Mesenchymal stem cell (in vitro differentiated cells and primary cell): ENCODE measurements at regions not wholly inside any gene's neighbourhood (a gene's known extent, or its start where the extent isn't known, plus 50 kb on each side); places are given as distances from the start of the nearest gene placed in this dataset.
A peak's percentile ranks its signal among the peaks of the same experiment; 100 is the strongest.

Experiments
- DNase-seq: peaks from one replicate; pipeline ENCODE4 v3.0.0-alpha.2; 2013
- H2AFZ ChIP-seq: one replicate; pipeline ENCODE4 v1.6.1; 2013; ENCODE audit warnings: low read depth, mild to moderate bottlenecking, control low read depth, inconsistent platforms, low read length, moderate library complexity
- H2AK5ac ChIP-seq: 2 replicates; pipeline ENCODE4 v1.6.1; 2013; ENCODE audit warnings: low read length, moderate library complexity, mild to moderate bottlenecking, inconsistent platforms; ENCODE audit not compliant: severe bottlenecking
- H2BK120ac ChIP-seq: one replicate; pipeline ENCODE4 v1.6.1; 2013; ENCODE audit warnings: low read depth, mild to moderate bottlenecking, inconsistent platforms, low read length, moderate library complexity
- H2BK12ac ChIP-seq, 2 experiments: one replicate each; pipeline ENCODE4 v1.6.1; 2013; ENCODE audit warnings: inconsistent platforms in 2 of 2, low read length in 2 of 2, mild to moderate bottlenecking in 2 of 2, moderate library complexity in 2 of 2, control low read depth in 1 of 2
- H2BK15ac ChIP-seq: one replicate; pipeline ENCODE4 v1.6.1; 2013; ENCODE audit warnings: mild to moderate bottlenecking, low read depth, inconsistent platforms; ENCODE audit not compliant: poor library complexity, severe bottlenecking
- H2BK5ac ChIP-seq: 2 replicates; pipeline ENCODE4 v1.6.1; 2013; ENCODE audit warnings: low read depth, mild to moderate bottlenecking, low read length, control low read depth, inconsistent platforms; ENCODE audit not compliant: poor library complexity, severe bottlenecking
- H3K14ac ChIP-seq, 2 experiments: one replicate each; pipeline ENCODE4 v1.6.1; 2013; ENCODE audit warnings: inconsistent platforms in 2 of 2, low read length in 2 of 2, control low read depth in 1 of 2, mild to moderate bottlenecking in 1 of 2, moderate library complexity in 1 of 2
- H3K18ac ChIP-seq, 2 experiments: one replicate each; pipeline ENCODE4 v1.6.1; 2013; ENCODE audit warnings: inconsistent platforms in 2 of 2, low read length in 2 of 2, control low read depth in 1 of 2, low read depth in 1 of 2, mild to moderate bottlenecking in 1 of 2
- H3K23ac ChIP-seq, 2 experiments: one replicate each; pipeline ENCODE4 v1.6.1; 2013; ENCODE audit warnings: inconsistent platforms in 2 of 2, low read length in 2 of 2, mild to moderate bottlenecking in 2 of 2, moderate library complexity in 2 of 2, control low read depth in 1 of 2
- H3K27ac ChIP-seq: 2 replicates; pipeline ENCODE4 v1.5.1; 2013; ENCODE audit warnings: mild to moderate bottlenecking, moderate library complexity, low read length, control low read depth, inconsistent platforms; ENCODE audit not compliant: poor library complexity, severe bottlenecking
- H3K27me3 ChIP-seq, 2 experiments: 2 replicates each; pipeline versions ENCODE4 v1.6.1 to v1.7.0; 2013; ENCODE audit warnings: low read length in 2 of 2, mild to moderate bottlenecking in 2 of 2, moderate library complexity in 2 of 2, control low read depth in 1 of 2, inconsistent platforms in 1 of 2; ENCODE audit not compliant: control insufficient read depth in 1 of 2, insufficient read depth in 1 of 2
- H3K36me3 ChIP-seq, 2 experiments: 2 replicates each; pipeline versions ENCODE4 v1.6.1 to v1.7.0; 2013; ENCODE audit warnings: low read length in 2 of 2, control low read depth in 1 of 2, inconsistent platforms in 1 of 2, low read depth in 1 of 2, mild to moderate bottlenecking in 1 of 2; ENCODE audit not compliant: insufficient read depth in 2 of 2, control insufficient read depth in 1 of 2
- H3K4ac ChIP-seq, 2 experiments: one replicate each; pipeline ENCODE4 v1.6.1; 2013; ENCODE audit warnings: inconsistent platforms in 2 of 2, low read length in 2 of 2, mild to moderate bottlenecking in 2 of 2, moderate library complexity in 2 of 2, control low read depth in 1 of 2, low read depth in 1 of 2
- H3K4me1 ChIP-seq: 2 replicates; pipeline ENCODE4 v1.6.1; 2013; ENCODE audit warnings: low read depth, low read length, control low read depth; ENCODE audit not compliant: control insufficient read depth, insufficient read depth
- H3K4me2 ChIP-seq: 2 replicates; pipeline ENCODE4 v1.6.1; 2013; ENCODE audit warnings: low read length, mild to moderate bottlenecking, inconsistent platforms; ENCODE audit not compliant: poor library complexity, severe bottlenecking
- H3K4me3 ChIP-seq, 2 experiments: 2 replicates each; pipeline versions ENCODE4 v1.5.1 to v1.7.0; 2013; ENCODE audit warnings: low read length in 2 of 2, mild to moderate bottlenecking in 2 of 2, control low read depth in 1 of 2, low read depth in 1 of 2; ENCODE audit not compliant: insufficient read depth in 1 of 2
- H3K79me1 ChIP-seq: replicated peaks from 2 replicates; pipeline ENCODE4 v1.6.1; 2013; ENCODE audit warnings: mild to moderate bottlenecking, control low read depth, low read length, inconsistent platforms; ENCODE audit not compliant: poor library complexity, severe bottlenecking
- H3K9ac ChIP-seq: 2 replicates; pipeline ENCODE4 v1.7.0; 2013; ENCODE audit warnings: mild to moderate bottlenecking, low read length, moderate library complexity
- H3K9me3 ChIP-seq: 2 replicates; pipeline ENCODE4 v1.7.0; 2013; ENCODE audit warnings: mild to moderate bottlenecking, low read length; ENCODE audit not compliant: control insufficient read depth
- H4K8ac ChIP-seq: one replicate; pipeline ENCODE4 v1.6.1; 2013; ENCODE audit warnings: inconsistent platforms, mild to moderate bottlenecking, low read length, moderate library complexity
- H4K91ac ChIP-seq: one replicate; pipeline ENCODE4 v1.6.1; 2013; ENCODE audit warnings: mild to moderate bottlenecking, low read length, inconsistent platforms
- WGBS: methylation state at CpG from one replicate; pipeline ENCODE4 v1.1.7; 2013; ENCODE audit warnings: mixed read lengths; 5-methylcytosine and 5-hydroxymethylcytosine counted together

DNA sequence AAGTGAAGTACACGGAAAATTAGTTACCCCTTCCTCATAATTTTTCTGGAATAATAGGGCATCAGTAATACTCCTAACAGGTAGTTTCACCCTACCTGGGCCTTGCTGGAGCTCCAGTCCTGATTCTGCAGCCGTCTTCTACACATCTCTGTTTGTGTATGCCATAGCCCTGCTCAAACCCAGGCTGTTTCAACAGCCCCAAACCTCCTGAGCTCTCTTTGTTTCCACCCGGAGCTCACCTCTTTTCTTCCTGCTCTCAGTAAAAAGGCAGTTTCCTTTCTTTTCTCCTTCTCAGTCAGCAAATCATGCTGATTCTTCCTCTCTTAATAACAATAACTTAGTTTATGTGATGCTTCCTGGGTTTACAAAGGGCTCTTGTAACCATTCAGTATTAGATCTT, 355.1 kb upstream of the RUNX1 start:
- Histone ChIP-seq H2BK12ac (no peak overlapping the region), H3K4me3 (no peak overlapping the region), H3K4me2 (no peak overlapping the region), H3K18ac (no peak overlapping the region), H3K23ac (no peak overlapping the region), H3K9me3 (no peaks in the 10 kb centered on the region), H3K36me3 (no peaks in the 10 kb centered on the region), H4K8ac (no peak overlapping the region), H3K27me3 (peaks cover 0 to 6% of the 10 kb centered on the region in 2 experiments), H2BK120ac (no peak overlapping the region), H3K9ac (no peak overlapping the region), H2AK5ac (no peak overlapping the region), H3K79me1 (no peaks in the 10 kb centered on the region), H2BK15ac (no peak overlapping the region), H3K27ac (no peak overlapping the region), H2AFZ (no peak overlapping the region), H4K91ac (no peak overlapping the region), H3K14ac (no peak overlapping the region), H3K4ac (no peak overlapping the region), H2BK5ac (no peak overlapping the region), H3K4me1 (no peaks in the 10 kb centered on the region)
- WGBS, result 93% methylated on average over 3 of the region's 3 CpGs
- no peak for DNase-seq

DNA sequence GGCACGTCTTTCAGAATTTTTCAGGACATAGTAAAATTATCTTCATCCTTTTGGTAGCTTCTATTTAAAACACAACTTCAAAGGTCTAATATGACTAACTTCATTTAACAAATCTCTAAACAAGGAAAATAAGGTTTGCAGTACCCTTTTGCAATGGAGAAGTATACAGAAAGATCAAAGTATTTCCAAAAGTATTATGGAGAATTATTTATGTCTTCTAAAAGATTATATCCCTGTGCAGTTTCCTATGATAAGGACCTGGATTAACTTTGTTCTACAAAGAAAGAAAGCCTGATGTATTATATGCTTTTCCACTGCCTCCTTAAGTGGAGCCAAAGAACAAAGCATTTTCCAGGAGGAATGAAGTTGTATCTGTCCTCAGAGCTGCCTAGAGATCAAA, 353.0 kb upstream of the RUNX1 start:
- Histone ChIP-seq H3K18ac (no peak overlapping the region), H2AFZ (no peak overlapping the region), H3K79me1 (no peaks in the 10 kb centered on the region), H2BK15ac (no peak overlapping the region), H2BK5ac (no peak overlapping the region), H4K8ac (no peak overlapping the region), H3K9ac (no peak overlapping the region), H3K14ac (no peak overlapping the region), H4K91ac (no peak overlapping the region), H2BK12ac (no peak overlapping the region), H3K4me2 (no peak overlapping the region), H3K27me3 (peaks cover 0 to 6% of the 10 kb centered on the region in 2 experiments), H3K9me3 (no peaks in the 10 kb centered on the region), H3K4me1 (no peaks in the 10 kb centered on the region), H2BK120ac (no peak overlapping the region), H2AK5ac (no peak overlapping the region), H3K4me3 (no peak overlapping the region), H3K36me3 (no peaks in the 10 kb centered on the region), H3K4ac (no peak overlapping the region), H3K23ac (no peak overlapping the region), H3K27ac (no peak overlapping the region)
- DNase-seq, result no peak
- 75% methylated on average over 1 of the region's 1 CpG for WGBS

DNA sequence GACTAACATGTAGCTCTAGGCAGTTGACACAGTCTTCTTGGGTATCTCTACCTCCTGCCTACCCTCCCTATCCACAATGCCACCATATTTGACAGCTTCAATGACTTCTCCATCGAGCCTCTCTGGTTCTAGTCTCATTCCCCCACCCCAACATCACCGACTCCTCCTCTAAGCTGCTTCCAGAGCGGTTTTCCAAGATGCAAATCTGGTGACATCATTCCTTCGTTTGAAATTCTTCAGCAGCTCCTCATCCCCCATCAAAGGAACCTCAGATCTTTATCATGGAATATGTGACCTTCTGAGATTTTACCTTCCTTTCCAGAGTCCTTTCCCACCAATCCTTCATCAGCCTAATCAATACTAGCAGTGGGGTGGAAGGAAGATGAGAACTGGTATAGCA, 352.4 kb upstream of the RUNX1 start:
- H3K9ac ChIP-seq, result no peak overlapping the region
- H3K4ac ChIP-seq, result no peak overlapping the region
- no peak overlapping the region for H3K4me2 ChIP-seq
- H3K9me3 ChIP-seq, result no peaks in the 10 kb centered on the region
- no peak overlapping the region for H2AFZ ChIP-seq
- no peaks in the 10 kb centered on the region for H3K4me1 ChIP-seq
- peak overlapping the region in 1 of 2 experiments; percentile 31 for H2BK12ac ChIP-seq
- H3K18ac ChIP-seq, result no peak overlapping the region
- peaks cover 0 to 6% of the 10 kb centered on the region in 2 experiments for H3K27me3 ChIP-seq
- WGBS, result 57% methylated on average over 4 of the region's 4 CpGs
- no peak overlapping the region for H4K8ac ChIP-seq
- DNase-seq, result peak; percentile 42
- H2BK120ac ChIP-seq, result peak overlapping the region; percentile 64
- H2BK15ac ChIP-seq, result no peak overlapping the region
- H3K36me3 ChIP-seq, result no peaks in the 10 kb centered on the region
- H3K4me3 ChIP-seq, result no peak overlapping the region
- H3K79me1 ChIP-seq, result no peaks in the 10 kb centered on the region
- no peak overlapping the region for H3K23ac ChIP-seq
- no peak overlapping the region for H2BK5ac ChIP-seq
- no peak overlapping the region for H3K27ac ChIP-seq
- H4K91ac ChIP-seq, result no peak overlapping the region
- H3K14ac ChIP-seq, result no peak overlapping the region
- no peak overlapping the region for H2AK5ac ChIP-seq

DNA sequence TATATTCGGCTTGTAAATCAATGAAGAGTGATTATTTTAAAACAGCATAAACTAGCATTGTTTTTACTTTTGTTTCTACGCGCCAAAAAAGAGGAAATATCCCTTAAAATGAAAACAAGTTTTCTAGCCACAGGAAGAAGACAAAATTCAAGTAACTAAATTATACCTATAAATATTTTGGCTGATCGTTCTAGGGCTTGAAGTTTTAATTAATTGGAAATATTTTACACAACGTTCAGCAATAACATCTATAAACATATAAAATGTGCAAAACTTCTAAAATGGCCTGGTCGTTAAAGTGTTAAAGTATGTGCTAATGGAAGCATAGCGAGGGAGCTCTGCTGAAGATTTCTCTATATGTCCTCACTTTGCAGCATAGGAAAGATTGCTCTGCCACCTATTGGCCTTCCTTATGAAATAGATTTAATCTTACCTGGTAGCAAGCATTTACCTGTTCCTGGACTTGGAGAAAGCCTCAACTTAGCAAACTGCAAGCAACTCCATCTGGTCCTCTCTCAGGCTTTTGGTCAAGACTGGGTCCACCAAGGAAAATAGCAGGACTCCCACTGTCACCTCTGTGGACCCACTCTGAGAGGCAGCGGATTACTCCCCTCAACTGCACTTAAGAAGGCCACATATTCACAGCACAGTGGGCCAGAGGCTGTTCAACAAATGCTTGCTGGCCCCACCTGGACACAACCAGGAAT, 351.3 kb upstream of the RUNX1 start:
- peaks cover 2% of the 10 kb centered on the region for H3K4me1 ChIP-seq
- H3K27me3 ChIP-seq, result peaks cover 0 to 6% of the 10 kb centered on the region in 2 experiments
- no peak overlapping the region for H2BK15ac ChIP-seq
- no peak overlapping the region for H3K4ac ChIP-seq
- WGBS, result 31% methylated on average over 3 of the region's 8 CpGs
- no peak overlapping the region for H3K18ac ChIP-seq
- H3K9me3 ChIP-seq, result no peaks in the 10 kb centered on the region
- H3K36me3 ChIP-seq, result no peaks in the 10 kb centered on the region
- no peaks in the 10 kb centered on the region for H3K79me1 ChIP-seq
- H3K9ac ChIP-seq, result peak overlapping the region; percentile 70
- peak overlapping the region; percentile 23 to 44 for H2BK12ac ChIP-seq
- H3K23ac ChIP-seq, result no peak overlapping the region
- H4K91ac ChIP-seq, result peak overlapping the region; percentile 40
- H3K14ac ChIP-seq, result no peak overlapping the region
- no peak overlapping the region for H2AFZ ChIP-seq
- H2AK5ac ChIP-seq, result no peak overlapping the region
- DNase-seq, result peak; percentile 61
- H4K8ac ChIP-seq, result no peak overlapping the region
- no peak overlapping the region for H3K4me2 ChIP-seq
- no peak overlapping the region for H2BK120ac ChIP-seq
- H2BK5ac ChIP-seq, result no peak overlapping the region
- H3K27ac ChIP-seq, result no peak overlapping the region
- no peak overlapping the region for H3K4me3 ChIP-seq
